COLO668 (cell line): ENCODE measurements at regions not wholly inside any gene's neighbourhood (a gene's known extent, or its start where the extent isn't known, plus 50 kb on each side); places are given as distances from the start of the nearest gene placed in this dataset.
"Not testable (repeated sequence)": the region's sequence is repeated elsewhere in the genome, so short reads cannot be mapped to it uniquely, and the experiment has no call there.

Source experiments
- DNase-seq: peaks from one replicate; lab custom pipeline; 2025; ENCODE audit not compliant: unreplicated experiment; lab: John Stamatoyannopoulos, UW

GRCh38 chr2:236915186-236915585, 170.5 kb upstream of the COPS8 start:
- DNase-seq = no peak

GRCh38 chr2:236915726-236916125, 170.0 kb upstream of the COPS8 start:
- DNase-seq = no peak

- peak; percentile 70 for DNase-seq
Observed at GRCh38 chr2:236916181-236916580, 169.5 kb upstream of the COPS8 start.

DNA sequence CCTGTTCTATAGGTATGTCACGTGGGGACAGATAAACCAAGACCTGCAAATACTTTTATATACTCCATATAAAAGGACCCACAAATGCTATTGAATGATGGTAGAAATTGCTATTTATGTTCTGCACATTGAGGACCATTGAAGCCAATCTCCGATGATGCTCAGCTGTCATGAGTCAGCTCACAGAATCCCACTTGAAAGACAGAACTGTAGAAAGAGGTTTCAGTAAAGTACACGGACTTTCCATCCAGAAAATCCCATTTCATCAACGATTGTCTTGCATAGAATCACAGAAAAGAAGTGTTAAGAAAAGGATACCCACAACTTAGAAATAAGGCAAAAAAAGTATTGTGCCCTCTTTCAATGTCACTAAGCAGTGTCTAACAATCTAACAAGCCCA, 169.0 kb upstream of the COPS8 start:
- no peak for DNase-seq

DNA sequence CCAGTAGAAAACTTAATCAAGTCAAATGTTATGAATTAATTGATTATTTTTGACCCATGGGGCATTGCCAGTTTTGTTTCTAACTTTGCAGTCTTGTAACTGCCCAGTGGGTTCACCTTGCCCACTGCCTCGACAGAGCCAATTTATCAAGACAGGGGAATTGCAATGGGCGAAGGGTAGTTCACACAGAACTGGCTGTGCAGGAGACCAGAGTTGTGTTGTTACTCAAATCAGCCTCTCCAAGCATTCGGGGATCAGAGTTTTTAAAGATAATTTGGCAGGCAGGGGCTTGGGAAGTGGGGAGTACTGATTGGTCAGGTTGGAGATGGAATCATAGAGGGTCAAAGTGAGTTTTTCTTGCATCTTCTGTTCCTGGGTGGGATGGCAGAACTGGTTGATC, 168.5 kb upstream of the COPS8 start:
- DNase-seq = no peak

DNA sequence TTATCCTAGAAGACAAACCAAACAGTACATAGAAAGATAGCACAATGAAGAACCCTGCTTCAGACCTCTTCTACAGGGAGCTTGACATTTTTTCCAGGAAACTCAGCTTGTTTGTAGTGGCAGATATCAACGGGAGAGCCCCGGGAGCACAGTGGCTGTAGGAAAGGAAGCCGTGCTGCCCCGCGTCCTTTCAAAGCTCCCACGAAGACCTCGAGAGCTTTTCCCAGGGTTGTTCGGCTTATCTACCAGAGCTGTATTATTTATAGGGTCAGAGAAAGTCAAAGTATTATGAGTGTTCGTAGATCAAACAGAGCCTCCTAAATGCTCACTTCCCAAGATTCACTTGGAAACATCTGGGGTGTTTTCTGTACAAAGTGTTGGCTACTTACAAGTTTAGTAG, 167.1 kb upstream of the COPS8 start:
- DNase-seq = no peak

GRCh38 chr2:236919209-236919608, 166.5 kb upstream of the COPS8 start:
- DNase-seq = no peak

DNA sequence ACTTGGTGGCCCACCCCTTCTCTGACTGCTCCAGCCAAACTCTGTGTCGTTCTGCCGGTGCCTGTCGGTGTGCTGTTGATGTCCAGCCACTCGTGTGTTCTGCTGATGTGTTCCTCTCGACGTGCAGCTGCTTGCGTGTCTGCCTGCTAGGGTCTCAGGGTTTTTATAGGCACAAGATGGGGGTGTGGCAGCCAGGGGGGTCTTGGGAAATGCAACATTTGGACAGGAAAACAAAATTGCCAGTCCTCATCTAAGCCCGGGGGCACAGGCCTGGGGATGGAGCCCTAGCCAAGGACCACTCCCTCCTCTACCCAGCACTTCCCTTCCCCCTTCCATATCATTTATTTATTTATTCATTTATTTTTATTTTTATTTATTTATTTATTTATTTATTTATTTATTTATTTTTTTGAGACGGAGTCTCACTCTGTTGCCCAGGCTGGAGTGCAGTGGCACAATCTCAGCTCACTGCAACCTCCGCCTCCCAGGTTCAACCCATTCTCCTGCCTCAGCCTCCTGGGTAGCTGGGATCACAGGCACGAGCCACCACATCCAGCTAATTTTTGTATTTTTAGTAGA, 165.8 kb upstream of the COPS8 start:
- DNase-seq = not testable (repeated sequence)

DNA sequence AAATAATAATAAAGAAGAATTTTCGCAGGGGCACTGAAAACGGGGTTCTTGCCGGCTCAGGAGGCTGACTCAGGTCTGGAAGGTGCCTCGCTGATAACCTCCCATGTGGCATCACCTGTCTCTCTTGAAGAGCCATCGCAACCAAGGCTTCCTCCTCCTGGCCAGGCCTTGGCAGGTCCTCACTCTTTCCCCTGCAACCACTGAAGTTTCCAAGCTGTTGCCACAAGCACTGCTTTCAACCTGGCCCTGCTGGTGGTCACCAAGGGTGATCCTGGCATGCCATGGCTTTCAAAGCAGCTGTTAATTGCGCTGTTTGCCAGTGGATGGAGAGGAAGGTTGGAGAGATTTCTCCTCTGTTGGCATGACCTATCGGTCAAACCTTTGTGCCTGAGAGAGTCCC, 163.6 kb upstream of the COPS8 start:
- DNase-seq = no peak

DNA sequence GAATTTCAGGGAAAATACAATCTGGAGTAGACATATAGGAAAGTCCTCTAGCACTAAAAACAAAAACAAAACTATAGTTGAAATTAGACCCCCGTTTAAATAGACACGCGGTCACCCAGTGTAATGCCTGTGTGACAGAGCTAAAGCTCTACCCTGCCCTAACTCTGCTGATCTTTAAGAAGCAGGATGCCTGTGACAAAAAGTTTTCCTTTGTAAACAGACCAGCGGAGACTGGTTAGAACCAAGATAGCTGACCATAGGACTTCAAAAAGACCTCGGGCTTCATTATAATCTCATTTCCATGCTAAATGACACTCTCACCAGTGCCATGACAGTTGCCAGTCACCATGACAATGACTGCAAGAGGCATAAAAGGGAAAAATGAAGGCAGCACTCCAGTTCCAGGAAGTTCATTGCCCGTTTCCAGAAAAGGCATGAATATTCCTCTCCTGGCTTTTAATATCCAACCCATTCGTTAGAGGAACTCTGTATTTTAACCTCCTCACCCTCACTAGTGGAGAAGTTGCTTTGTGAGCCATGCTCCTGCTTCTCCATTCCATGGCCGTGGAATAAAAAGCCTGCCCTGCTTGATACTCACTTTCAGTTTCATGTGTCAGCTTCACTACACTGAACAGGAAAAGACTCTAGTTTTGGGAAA, 157.2 kb upstream of the COPS8 start:
- DNase-seq = no peak

DNA sequence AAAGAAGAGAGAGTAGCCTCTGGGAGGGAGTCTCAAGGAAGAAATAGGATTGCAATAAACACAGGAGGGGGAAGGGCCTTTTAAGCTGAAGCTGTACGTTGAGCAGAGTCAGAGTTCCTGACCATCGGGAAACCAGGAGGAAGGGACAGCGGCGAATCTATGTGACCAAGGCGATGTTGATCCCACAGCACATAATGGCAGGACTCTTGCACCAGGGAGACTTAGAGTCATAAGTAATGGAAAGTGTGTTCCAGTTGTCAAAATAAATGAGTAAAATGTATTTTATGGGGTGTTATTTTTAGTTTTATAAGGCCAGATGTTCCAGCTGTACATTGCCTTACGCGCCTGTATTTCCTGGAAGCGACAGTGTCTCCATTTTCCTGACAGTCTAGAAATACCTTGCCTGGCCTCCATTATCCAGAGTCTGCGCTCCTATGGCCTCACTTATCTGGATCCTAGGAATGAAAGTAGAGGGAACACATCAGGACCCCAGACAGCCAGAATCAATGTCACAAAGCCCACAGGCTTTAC, 152.8 kb upstream of the COPS8 start:
- DNase-seq = no peak

- no peak for DNase-seq
Observed at GRCh38 chr2:236934166-236934565, 151.5 kb upstream of the COPS8 start.

GRCh38 chr2:236934656-236935055, 151.0 kb upstream of the COPS8 start:
- DNase-seq = no peak

DNA sequence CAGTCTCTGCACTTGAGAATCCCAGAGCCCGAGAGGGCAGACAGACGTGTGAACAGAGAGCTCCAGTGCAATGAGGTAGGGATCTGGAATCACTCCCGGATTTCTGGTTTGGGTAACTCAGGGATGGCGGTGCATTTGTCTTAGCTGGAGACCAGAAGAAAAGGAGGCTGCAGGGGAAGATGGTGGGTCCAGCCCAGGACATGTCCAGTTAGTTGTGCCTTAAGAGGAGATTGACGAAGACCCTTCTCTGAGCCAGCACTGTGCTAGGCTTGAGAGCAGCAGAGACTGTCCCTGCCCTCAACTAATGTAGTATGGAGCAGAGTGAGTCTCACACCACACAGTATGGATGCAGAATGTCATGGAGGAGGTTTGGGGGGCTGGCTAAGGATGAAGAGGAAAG, 150.6 kb upstream of the COPS8 start:
- DNase-seq = no peak

- DNase-seq = no peak
Observed at GRCh38 chr2:236935631-236936445, 149.9 kb upstream of the COPS8 start.

DNA sequence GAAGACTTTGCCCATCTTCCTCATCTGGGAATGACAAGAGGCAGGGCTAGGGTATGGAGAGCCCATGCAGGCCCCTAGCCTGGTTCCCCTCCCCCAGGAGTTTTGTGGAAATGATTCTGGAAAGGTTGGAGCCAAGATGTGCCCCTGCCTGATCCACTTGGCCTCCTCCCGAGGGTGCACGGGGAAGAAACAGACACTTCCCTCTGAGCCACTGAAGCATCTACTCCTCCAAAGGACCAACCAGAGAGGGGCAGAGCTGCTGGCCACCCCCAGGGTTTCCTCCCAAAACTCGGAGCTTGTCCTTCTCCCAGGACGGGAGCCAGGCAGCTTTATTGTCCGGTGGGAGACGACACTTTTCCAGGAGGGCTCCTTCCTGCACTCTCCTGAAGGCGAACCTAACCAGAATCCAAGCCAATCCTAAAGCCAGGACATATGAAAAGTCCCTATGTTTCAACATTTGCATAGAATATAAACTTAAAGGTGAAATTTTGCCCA, 149.2 kb upstream of the COPS8 start:
- no peak for DNase-seq

DNA sequence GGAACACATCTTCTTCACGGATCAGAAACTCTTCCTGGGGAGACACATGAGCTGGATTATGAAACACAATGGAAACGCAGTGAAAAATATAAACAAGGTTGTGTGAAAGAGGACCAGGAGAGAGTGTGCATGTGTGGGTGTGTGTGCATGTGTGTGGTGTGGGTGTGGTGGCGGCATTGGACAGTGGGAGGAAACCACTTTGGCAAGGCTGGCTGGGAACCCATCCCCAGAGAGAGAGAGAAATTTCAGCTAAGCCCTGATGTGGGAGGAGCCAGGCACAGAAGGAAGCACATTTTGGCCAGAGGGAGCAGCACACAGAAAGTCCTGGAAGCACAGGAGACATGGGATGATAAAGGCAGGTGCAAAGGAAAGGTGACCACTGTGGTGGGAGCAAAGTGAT, 147.6 kb upstream of the COPS8 start:
- DNase-seq = no peak

DNA sequence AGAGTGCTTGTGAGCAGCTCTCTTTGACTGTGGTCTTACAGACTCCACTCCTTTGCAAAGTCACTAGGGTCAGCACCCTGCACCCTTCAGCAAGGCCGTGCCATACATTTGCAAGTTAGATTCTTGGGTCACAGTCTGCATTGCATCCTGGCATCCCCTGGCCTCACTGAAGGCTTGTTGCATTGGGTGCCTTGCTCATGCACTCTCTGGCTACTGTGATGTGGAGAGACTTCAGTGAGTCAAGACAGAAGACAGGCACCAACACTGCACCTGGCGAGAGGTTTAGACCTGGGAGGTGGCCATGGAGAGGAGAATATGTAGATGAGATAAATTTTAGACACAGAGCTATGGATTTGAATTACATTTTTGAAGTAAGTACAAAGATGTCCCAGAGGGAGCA, 146.4 kb upstream of the COPS8 start:
- no peak for DNase-seq

- peak; percentile 60 for DNase-seq
Observed at GRCh38 chr2:236939721-236940231, 145.9 kb upstream of the COPS8 start.

DNA sequence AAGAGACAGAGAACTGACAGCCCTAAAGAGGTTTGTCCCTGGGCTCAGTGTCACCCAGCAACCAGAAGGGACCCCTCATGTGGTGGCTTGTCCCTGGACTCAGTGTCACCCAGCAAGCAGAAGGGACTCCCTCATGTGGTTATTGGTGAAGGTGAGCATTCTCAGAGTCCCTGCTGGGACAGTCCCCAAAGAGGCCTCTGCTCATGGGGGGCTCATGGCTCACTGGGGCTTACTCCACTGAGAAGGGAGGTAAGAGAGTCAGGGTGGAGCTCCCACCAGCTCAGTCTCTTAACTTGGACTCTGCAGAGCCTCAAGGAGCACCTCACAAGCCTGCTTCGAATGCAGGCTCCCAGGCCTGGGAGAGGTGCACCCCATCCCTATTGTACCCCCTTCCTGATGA, 145.2 kb upstream of the COPS8 start:
- DNase-seq = no peak

GRCh38 chr2:236940916-236941520, 144.7 kb upstream of the COPS8 start:
- no peak for DNase-seq
